ENCODE measurements at regions not wholly inside any gene's neighbourhood (a gene's known extent, or its start where the extent isn't known, plus 50 kb on each side); places are given as distances from the start of the nearest gene placed in this dataset.

- TF ChIP-seq POLR2A (IDR thresholded peaks at IDR 0.05) (no peak), CTCF (IDR thresholded peaks at IDR 0.05) (no peak)
These were observed 248.6 kb upstream of the VEGFC start for GRCh38 chr4:177041356-177041755.
